ENCODE measurements at regions not wholly inside any gene's neighbourhood (a gene's known extent, or its start where the extent isn't known, plus 50 kb on each side); places are given as distances from the start of the nearest gene placed in this dataset.

- no peak for TF ChIP-seq CTCF (IDR thresholded peaks at IDR 0.05)
- no peak for TF ChIP-seq EP300 (IDR thresholded peaks at IDR 0.05)
These were observed 313.0 kb upstream of the SLC7A11 start for GRCh38 chr4:138555108-138555507.
